Mesothelial cell of epicardium (in vitro differentiated cells): ENCODE measurements at regions not wholly inside any gene's neighbourhood (a gene's known extent, or its start where the extent isn't known, plus 50 kb on each side); places are given as distances from the start of the nearest gene placed in this dataset.

Experiments
- DNase-seq, 2 experiments: peaks; one replicate each; pipeline ENCODE4 v3.0.0; 2021; ENCODE audit warnings: low spot score in 2 of 2; ENCODE audit not compliant: unreplicated experiment in 2 of 2
- H3K27ac Mint-ChIP-seq: 2 replicates; pipeline ENCODE4 v1.8.0; 2021; ENCODE audit warnings: mixed read lengths
- H3K27me3 Mint-ChIP-seq: 2 replicates; pipeline ENCODE4 v1.8.0; 2021; ENCODE audit warnings: low read depth, mixed read lengths
- H3K36me3 Mint-ChIP-seq: 2 replicates; pipeline ENCODE4 v1.8.0; 2021; ENCODE audit warnings: mixed read lengths
- H3K4me1 Mint-ChIP-seq: 2 replicates; pipeline ENCODE4 v1.8.0; 2021; ENCODE audit warnings: mixed read lengths
- H3K4me3 Mint-ChIP-seq: 2 replicates; pipeline ENCODE4 v1.8.0; 2021; ENCODE audit warnings: mild to moderate bottlenecking, moderate library complexity, mixed read lengths
- H3K9me3 Mint-ChIP-seq: 2 replicates; pipeline ENCODE4 v1.8.0; 2021; ENCODE audit warnings: mixed read lengths
- CTCF ChIP-seq: fragments of 200-600 bp; sonication (generic); IDR thresholded peaks from one replicate; pipeline ENCODE4 v1.5.0; 2021; ENCODE audit warnings: antibody characterized with exemption; ENCODE audit not compliant: unreplicated experiment

- peaks cover 41% of the 10 kb centered on the region for H3K9me3 Mint-ChIP-seq
- TF ChIP-seq CTCF, result no peak
- H3K27ac Mint-ChIP-seq, result no peak overlapping the region
- DNase-seq, result no peak
- H3K36me3 Mint-ChIP-seq, result peaks cover 2% of the 10 kb centered on the region
- H3K27me3 Mint-ChIP-seq, result no peaks in the 10 kb centered on the region
- no peaks in the 10 kb centered on the region for H3K4me1 Mint-ChIP-seq
- no peak overlapping the region for H3K4me3 Mint-ChIP-seq
These were observed 274.9 kb downstream of the NUF2 start for GRCh38 chr1:163596541-163597258.

- Mint-ChIP-seq H3K4me3 (no peak overlapping the region), H3K36me3 (no peaks in the 10 kb centered on the region), H3K27me3 (no peaks in the 10 kb centered on the region), H3K9me3 (peaks cover 20% of the 10 kb centered on the region), H3K4me1 (peaks cover 9% of the 10 kb centered on the region), H3K27ac (no peak overlapping the region)
- no peak for DNase-seq
- TF ChIP-seq CTCF, result no peak
These were observed 282.6 kb downstream of the NUF2 start for GRCh38 chr1:163604321-163604720.

- H3K4me1 Mint-ChIP-seq, result peaks cover 9% of the 10 kb centered on the region
- TF ChIP-seq CTCF, result no peak
- H3K36me3 Mint-ChIP-seq, result no peaks in the 10 kb centered on the region
- DNase-seq, result no peak
- no peak overlapping the region for H3K4me3 Mint-ChIP-seq
- no peaks in the 10 kb centered on the region for H3K27me3 Mint-ChIP-seq
- no peak overlapping the region for H3K27ac Mint-ChIP-seq
- H3K9me3 Mint-ChIP-seq, result peaks cover 14% of the 10 kb centered on the region
These were observed 283.1 kb downstream of the NUF2 start for GRCh38 chr1:163604896-163605295.

- no peak overlapping the region for H3K27ac Mint-ChIP-seq
- TF ChIP-seq CTCF, result no peak
- no peaks in the 10 kb centered on the region for H3K36me3 Mint-ChIP-seq
- no peak for DNase-seq
- no peaks in the 10 kb centered on the region for H3K9me3 Mint-ChIP-seq
- no peaks in the 10 kb centered on the region for H3K27me3 Mint-ChIP-seq
- no peak overlapping the region for H3K4me3 Mint-ChIP-seq
- H3K4me1 Mint-ChIP-seq, result peaks cover 10% of the 10 kb centered on the region
These were observed 287.2 kb downstream of the NUF2 start for GRCh38 chr1:163608979-163609378.

- no peak for TF ChIP-seq CTCF
- Mint-ChIP-seq H3K4me1 (peaks cover 13% of the 10 kb centered on the region), H3K27ac (no peak overlapping the region), H3K9me3 (no peaks in the 10 kb centered on the region), H3K4me3 (no peak overlapping the region), H3K27me3 (no peaks in the 10 kb centered on the region), H3K36me3 (no peaks in the 10 kb centered on the region)
- DNase-seq, result no peak
These were observed 288.1 kb downstream of the NUF2 start for GRCh38 chr1:163609858-163610257.

- Mint-ChIP-seq H3K4me3 (no peak overlapping the region), H3K36me3 (no peaks in the 10 kb centered on the region), H3K27ac (no peak overlapping the region), H3K27me3 (no peaks in the 10 kb centered on the region), H3K9me3 (no peaks in the 10 kb centered on the region), H3K4me1 (peaks cover 13% of the 10 kb centered on the region)
- TF ChIP-seq CTCF, result no peak
- DNase-seq, result no peak
These were observed 288.7 kb downstream of the NUF2 start for GRCh38 chr1:163610486-163610885.
